Natural killer cell (primary cell): ENCODE measurements at regions not wholly inside any gene's neighbourhood (a gene's known extent, or its start where the extent isn't known, plus 50 kb on each side); places are given as distances from the start of the nearest gene placed in this dataset.

Source experiments
- ATAC-seq, 3 donors: fragments of 150-1000 bp in 2 of 3; fragments of 200-7000 bp in 1 of 3; cut with Tn5 transposase; 1 replicate in 1 of 3; 2 replicates in 2 of 3; pipeline ENCODE4 v1.10.0; 2021; ENCODE audit warnings: mild to moderate bottlenecking in 2 of 3, moderate library complexity in 2 of 3
- DNase-seq, 2 donors: peaks; one replicate each; pipeline versions ENCODE4 v3.0.0 to v3.0.0-alpha.2; 2013 to 2021; ENCODE audit warnings: mixed read lengths in 1 of 2
- H3K27ac ChIP-seq: one replicate; pipeline ENCODE4 v1.5.1; 2013; ENCODE audit warnings: mild to moderate bottlenecking, low read length
- H3K27me3 ChIP-seq: one replicate; pipeline ENCODE4 v1.6.1; 2013; ENCODE audit warnings: low read length; ENCODE audit not compliant: control insufficient read depth, insufficient read depth
- H3K36me3 ChIP-seq: one replicate; pipeline ENCODE4 v1.6.1; 2013; ENCODE audit warnings: low read length; ENCODE audit not compliant: control insufficient read depth, insufficient read depth
- H3K4me1 ChIP-seq: one replicate; pipeline ENCODE4 v1.6.1; 2013; ENCODE audit warnings: low read length; ENCODE audit not compliant: control insufficient read depth, insufficient read depth
- H3K4me3 ChIP-seq: one replicate; pipeline ENCODE4 v1.5.1; 2013; ENCODE audit warnings: low read length
- H3K9me3 ChIP-seq: one replicate; pipeline ENCODE4 v1.6.1; 2013; ENCODE audit warnings: low read length; ENCODE audit not compliant: control insufficient read depth, insufficient read depth
- H3K27ac Mint-ChIP-seq, 2 donors: one replicate each; pipeline ENCODE4 v1.8.0; 2022; ENCODE audit warnings: mild to moderate bottlenecking in 2 of 2, mixed read lengths in 2 of 2, moderate library complexity in 1 of 2
- H3K27me3 Mint-ChIP-seq, 2 donors: one replicate each; pipeline ENCODE4 v1.8.0; 2022; ENCODE audit warnings: low read depth in 2 of 2, mixed read lengths in 2 of 2
- H3K36me3 Mint-ChIP-seq: one replicate; pipeline ENCODE4 v1.8.0; 2022; ENCODE audit warnings: mixed read lengths
- H3K4me1 Mint-ChIP-seq, 2 donors: one replicate each; pipeline ENCODE4 v1.8.0; 2022; ENCODE audit warnings: mixed read lengths in 2 of 2
- H3K4me3 Mint-ChIP-seq: one replicate; pipeline ENCODE4 v1.8.0; 2022; ENCODE audit warnings: mild to moderate bottlenecking, moderate library complexity, mixed read lengths
- H3K9me3 Mint-ChIP-seq, 2 donors: one replicate each; pipeline ENCODE4 v1.8.0; 2022; ENCODE audit warnings: mixed read lengths in 2 of 2
- CTCF ChIP-seq: fragments of 200-600 bp; IDR thresholded peaks from one replicate; pipeline ENCODE4 v1.8.0; 2022; ENCODE audit warnings: antibody characterized with exemption
- WGBS: methylation state at CpG from one replicate; pipeline ENCODE4 v1.1.7; 2013; ENCODE audit warnings: missing lambda C conversion rate; ENCODE audit not compliant: insufficient coverage; 5-methylcytosine and 5-hydroxymethylcytosine counted together
- intact Hi-C: fragments of 100-400 bp; cut with micrococcal nuclease; formaldehyde crosslinking; loops from one replicate; pipeline ENCODE4 v1.14.2; 2022

GRCh38 chr11:62022211-62022610, 54.8 kb upstream of the FTH1 start:
- 82% methylated on average over 3 of the region's 3 CpGs for WGBS
- H3K9me3 ChIP-seq: peaks cover 7% of the 10 kb centered on the region
- H3K36me3 ChIP-seq: no peaks in the 10 kb centered on the region
- no peak for TF ChIP-seq CTCF
- H3K27me3 ChIP-seq: no peaks in the 10 kb centered on the region
- H3K4me1 ChIP-seq: peaks cover 16% of the 10 kb centered on the region
- peaks cover 13 to 16% of the 10 kb centered on the region in 2 donors for H3K4me1 Mint-ChIP-seq
- no peaks in the 10 kb centered on the region for H3K27me3 Mint-ChIP-seq
- H3K27ac Mint-ChIP-seq: peak overlapping the region; percentile 37 to 39
- no peak for DNase-seq
- H3K4me3 ChIP-seq: no peak overlapping the region
- intact Hi-C loops: no loop called here
- ATAC-seq: no peak
- H3K4me3 Mint-ChIP-seq: no peak overlapping the region
- H3K36me3 Mint-ChIP-seq: peaks cover 8% of the 10 kb centered on the region
- no peak overlapping the region for H3K27ac ChIP-seq
- peaks cover 0 to 4% of the 10 kb centered on the region in 2 donors for H3K9me3 Mint-ChIP-seq

- DNase-seq: no peak
- 77% methylated on average over 3 of the region's 3 CpGs for WGBS
- Mint-ChIP-seq H3K4me1 (peaks cover 9 to 14% of the 10 kb centered on the region in 2 donors), H3K27ac (peak overlapping the region in 1 of 2 donors; percentile 51), H3K27me3 (peaks cover 0 to 2% of the 10 kb centered on the region in 2 donors), H3K36me3 (peaks cover 8% of the 10 kb centered on the region), H3K4me3 (no peak overlapping the region), H3K9me3 (peaks cover 0 to 4% of the 10 kb centered on the region in 2 donors)
- Histone ChIP-seq H3K9me3 (peaks cover 7% of the 10 kb centered on the region), H3K4me3 (no peak overlapping the region), H3K27me3 (no peaks in the 10 kb centered on the region), H3K4me1 (peaks cover 10% of the 10 kb centered on the region), H3K27ac (no peak overlapping the region), H3K36me3 (no peaks in the 10 kb centered on the region)
- intact Hi-C loops: no loop called here
- no peak for TF ChIP-seq CTCF
- ATAC-seq: no peak
Measured at GRCh38 chr11:62020661-62021060, 53.2 kb upstream of the FTH1 start.

GRCh38 chr11:62018981-62019664, 51.7 kb upstream of the FTH1 start:
- Histone ChIP-seq H3K27me3 (no peaks in the 10 kb centered on the region), H3K36me3 (no peaks in the 10 kb centered on the region), H3K4me3 (no peak overlapping the region), H3K27ac (no peak overlapping the region), H3K9me3 (peaks cover 7% of the 10 kb centered on the region), H3K4me1 (peaks cover 4% of the 10 kb centered on the region)
- Mint-ChIP-seq H3K9me3 (peaks cover 0 to 4% of the 10 kb centered on the region in 2 donors), H3K27me3 (peaks cover 0 to 2% of the 10 kb centered on the region in 2 donors), H3K4me3 (no peak overlapping the region), H3K36me3 (peaks cover 8% of the 10 kb centered on the region), H3K4me1 (peaks cover 0 to 6% of the 10 kb centered on the region in 2 donors), H3K27ac (peak overlapping the region in 1 of 2 donors; percentile 2)
- DNase-seq (no peak), ATAC-seq (no peak)
- no peak for TF ChIP-seq CTCF
- intact Hi-C loops: no loop called here
- 100% methylated on average over 2 of the region's 2 CpGs for WGBS
